Fibroblast of skin of left quadriceps (primary cell): ENCODE measurements at regions not wholly inside any gene's neighbourhood (a gene's known extent, or its start where the extent isn't known, plus 50 kb on each side); places are given as distances from the start of the nearest gene placed in this dataset.

ENCODE experiments used
- DNase-seq, 2 experiments: peaks; one replicate each; pipeline ENCODE4 v3.0.0-alpha.2; 2013; ENCODE audit warnings: low read depth in 2 of 2

DNA sequence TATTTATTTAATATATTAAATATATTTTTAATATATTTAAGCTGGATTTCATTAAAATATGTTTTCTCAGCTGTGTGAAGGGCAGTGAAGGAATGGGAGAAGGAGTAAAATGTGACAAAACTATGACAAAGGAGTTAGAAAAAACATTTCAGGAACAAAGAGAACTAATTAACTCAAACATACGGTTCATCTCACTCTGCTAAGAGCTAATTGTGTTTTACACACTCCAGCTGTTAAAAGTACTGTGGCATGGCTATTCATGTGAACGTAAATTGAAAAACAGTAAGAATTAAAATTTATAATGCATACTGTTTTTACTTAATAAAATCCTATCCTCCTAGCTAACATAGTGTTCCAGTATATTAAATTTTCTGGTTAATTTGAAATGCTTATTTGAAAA lies 262.5 kb upstream of the GNAI1 start:
- no peak for DNase-seq

DNA sequence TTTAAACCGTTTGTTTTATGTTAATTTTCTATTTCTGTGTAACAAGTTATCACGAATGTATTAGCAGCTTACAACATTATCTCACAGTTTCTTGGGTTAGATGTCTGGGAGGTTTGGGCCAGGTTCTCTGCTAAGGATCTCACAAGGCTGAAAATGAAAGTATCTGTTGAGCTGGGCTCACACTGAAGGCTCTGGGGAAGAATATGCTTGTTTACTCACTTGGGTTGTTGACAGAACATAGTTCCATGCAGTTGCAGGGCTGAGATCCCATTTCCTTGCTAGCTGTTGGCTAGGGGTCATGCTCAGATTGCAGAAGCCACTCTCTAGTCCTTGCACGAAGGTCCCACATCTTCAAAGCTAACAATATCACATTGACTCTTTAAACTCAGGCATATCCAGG lies 266.6 kb upstream of the GNAI1 start:
- no peak for DNase-seq

DNA sequence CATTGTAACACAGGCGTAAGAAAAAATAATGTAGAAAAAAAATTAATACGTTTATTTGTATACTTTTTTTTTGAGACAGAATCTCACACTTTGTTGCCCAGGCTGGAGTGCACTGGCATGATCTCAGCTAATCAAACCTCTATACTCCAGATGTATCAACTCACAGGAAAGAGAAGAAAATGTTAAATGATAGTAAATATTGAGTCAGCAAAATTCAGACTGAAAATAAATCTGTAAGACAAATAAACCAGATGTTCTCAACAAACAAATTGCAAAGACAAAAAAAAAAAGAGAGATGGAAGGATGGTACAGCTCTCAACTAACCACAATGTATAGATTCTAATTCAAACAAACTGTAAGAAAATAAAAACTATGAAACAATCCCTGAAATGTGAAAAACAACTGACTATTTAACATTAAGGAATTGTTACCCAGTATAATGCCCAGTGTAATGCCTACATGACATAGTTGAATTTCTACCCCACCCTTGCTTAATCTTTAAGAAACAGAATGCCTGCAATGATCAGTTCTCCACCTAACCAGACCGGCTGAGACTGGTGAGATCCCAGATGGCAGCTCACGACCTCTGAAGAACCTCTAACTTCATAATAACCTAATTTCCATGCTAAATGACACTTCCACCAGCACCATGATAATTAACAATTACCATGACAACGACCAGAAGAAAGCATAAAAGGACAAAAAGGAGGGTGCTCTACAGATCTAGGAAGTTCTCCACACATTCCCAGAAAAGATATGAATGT lies 272.0 kb upstream of the GNAI1 start:
- DNase-seq, result no peak

DNA sequence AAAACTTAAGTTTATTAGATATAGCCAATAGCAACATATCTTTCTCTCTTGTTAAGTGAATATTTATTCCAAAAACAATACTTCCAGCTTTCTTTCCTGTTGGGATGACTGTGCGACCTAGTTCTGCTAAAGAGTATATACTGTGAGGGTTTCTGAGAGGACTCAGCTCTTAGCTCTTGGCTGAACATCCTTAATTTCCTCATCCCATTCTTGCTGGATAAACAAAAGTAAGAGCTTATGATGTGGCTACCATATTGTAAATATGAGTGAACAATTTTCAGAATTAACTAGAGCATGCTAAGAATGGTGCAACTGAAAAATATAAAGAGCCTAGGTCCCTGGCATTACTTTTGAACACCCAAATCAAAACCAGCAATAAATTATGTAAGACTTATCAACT lies 279.5 kb upstream of the GNAI1 start:
- no peak for DNase-seq

DNA sequence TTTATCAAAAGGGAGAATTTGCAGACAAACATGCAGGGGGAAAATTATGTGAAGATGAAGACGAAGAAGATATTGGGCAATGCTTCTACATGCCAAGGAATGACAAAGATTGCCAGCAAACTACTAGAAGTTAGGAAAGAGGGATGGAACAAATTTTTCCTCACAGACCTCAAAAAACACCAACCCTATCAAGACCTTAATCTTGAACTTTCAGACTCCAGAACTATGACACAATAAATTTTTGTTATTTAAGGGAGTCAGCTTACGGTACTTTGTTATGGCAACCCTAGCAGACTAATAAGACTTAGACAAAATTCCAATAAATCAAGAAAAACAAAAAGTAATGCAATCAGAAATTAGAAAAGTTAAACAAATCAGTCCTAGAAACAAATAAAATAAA lies 280.0 kb upstream of the GNAI1 start:
- no peak for DNase-seq

DNA sequence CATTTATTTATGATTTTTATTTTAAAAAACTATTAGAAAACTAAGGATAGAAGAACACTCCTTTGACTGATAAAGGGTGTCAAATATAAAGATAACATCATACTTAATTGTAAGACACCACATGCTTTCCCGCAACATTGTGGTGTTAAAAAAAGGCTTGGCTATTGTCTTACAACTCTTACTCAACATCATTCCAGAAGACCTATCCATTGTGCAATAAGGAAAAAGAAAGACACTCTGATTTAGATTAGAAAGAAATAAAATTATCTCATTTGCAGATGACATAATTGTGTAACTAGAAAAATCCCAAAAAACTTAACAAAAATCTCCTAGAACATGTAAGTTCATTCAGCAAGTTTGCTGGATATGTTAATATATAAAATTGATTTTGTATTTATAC lies 296.7 kb upstream of the GNAI1 start:
- no peak for DNase-seq

DNA sequence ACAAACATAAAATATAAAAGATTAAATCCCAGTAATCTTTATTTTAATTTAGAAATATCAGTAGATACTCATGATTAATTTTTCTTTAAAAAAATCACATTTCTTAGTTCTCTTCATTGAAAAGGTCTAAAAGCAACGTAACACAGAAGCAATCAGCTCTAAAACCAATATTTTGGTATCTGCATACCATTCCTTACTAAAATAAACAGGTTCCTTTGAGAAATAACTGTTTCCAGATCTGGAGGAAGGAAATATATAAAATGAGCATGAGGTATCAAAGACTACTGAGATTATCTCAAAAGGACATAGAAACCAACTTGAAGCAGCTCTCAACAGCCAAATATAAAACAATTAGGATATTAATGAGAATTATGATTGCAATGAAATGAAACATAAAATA lies 301.0 kb upstream of the GNAI1 start:
- DNase-seq, result no peak

DNA sequence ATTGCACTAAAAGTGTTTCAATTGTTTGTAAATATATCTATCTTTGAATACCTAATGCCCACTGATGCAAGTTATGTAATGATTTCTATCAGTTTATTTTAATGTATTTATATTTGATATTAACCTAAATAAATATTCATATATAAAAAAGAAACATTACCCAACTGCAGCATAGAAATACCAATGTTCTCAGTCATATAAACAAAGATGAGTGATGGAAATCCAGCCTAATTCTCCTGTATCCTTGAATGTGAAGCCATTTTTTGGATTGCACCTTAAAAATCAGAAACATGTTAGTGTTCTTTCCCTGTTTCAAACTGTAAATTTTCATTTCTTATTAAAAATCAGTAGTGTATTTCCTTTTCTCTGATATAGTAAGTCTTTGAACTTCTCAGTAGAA lies 305.8 kb upstream of the GNAI1 start:
- no peak for DNase-seq

DNA sequence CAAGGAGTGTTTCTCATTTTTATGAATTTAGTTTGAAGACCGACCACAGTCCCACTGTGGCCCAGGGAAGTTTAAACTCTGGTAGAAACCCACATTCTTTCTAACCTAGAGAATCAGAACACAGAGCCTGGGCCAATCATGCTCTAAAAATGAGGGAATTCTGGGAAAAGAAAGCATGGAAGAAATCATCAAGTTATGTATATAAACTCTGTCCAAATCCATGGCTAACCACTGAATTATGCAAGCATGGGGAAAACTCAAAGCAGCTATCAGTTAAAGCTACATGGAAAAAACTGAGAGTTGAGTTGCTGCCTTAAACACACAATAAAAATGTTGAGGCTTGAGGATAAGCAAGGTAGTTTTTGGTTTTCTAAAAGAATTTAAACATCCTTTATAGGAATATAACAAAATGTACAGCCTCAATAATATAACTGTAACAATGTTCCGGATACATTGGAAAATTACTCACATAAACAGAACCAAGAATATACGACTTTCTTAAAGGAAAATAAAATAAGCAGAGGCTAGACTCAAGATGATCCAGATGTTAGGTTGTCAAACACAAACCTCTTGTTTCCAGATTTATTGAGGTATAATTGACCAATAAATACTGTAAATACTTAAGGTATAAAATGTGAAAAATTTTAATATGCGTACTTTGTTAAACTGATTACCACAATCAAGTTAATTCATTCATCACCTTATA lies 311.2 kb upstream of the GNAI1 start:
- peak; percentile 47 to 51 for DNase-seq

DNA sequence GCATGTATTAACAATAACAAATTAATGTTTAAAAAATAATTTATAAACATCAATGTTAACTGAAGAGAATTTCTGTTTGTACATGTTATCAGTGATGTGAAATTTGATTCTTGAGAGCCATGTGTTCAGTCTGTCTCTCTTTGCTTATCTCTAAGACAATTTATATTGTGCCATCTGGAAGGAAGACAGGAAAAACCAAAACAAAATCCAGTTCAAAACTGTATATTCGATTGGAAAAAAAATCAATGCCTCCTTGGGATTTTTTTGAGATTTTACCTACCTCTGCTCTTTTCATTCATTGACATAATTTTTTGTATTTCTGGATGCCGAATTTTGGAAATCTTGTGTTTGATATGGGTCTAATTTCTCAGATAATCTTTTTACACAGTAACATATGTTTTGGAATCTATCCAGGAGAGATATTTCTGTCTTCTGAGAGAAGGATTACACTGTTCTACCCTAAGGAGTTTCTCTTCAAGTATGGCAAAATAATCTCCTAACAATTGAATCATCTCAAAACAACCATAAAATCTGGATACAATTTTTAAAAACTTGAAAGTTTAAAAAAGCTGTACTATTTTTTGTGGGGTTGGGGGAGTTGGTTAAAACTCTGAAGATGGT lies 311.9 kb upstream of the GNAI1 start:
- peak in 1 of 2 experiments; percentile 6 for DNase-seq

DNA sequence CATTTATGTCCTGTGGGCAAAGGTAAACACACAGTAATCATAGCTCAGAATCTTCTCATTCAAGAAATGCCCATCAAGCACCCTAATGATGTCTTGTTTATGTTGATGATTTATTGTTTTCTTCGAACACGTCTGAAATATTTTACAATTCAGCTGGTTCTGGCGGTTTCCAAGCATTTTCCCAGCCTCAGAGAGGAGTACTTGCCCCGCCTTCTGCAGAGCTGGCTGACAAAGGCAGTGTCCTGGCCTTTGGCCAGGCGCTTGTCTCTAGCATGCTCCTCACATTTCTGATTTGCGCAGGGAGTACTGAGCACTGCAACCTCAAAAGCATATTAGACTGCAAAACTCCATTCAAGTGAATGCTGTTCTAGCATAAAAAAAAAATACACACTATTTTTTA lies 314.2 kb upstream of the GNAI1 start:
- peak; percentile 54 to 56 for DNase-seq

DNA sequence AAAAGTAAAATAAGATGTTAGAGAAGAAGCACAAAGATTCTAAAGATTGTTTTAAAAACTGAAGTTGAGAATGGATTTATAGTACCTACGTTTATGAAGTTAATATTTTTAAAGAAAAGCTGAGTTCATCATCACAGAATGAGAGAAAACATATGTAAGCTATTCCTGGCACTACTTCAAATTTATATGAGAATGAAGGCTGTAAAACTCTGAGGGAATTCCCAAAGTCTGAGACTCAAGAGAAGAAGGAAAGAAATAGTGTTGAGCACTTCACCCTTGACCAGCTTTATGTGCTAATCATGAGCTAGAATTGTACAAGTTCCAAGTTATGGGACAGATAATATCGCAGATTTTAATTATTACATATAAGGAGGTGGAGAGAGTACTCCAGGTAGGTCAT lies 323.7 kb upstream of the GNAI1 start:
- DNase-seq, result no peak

DNA sequence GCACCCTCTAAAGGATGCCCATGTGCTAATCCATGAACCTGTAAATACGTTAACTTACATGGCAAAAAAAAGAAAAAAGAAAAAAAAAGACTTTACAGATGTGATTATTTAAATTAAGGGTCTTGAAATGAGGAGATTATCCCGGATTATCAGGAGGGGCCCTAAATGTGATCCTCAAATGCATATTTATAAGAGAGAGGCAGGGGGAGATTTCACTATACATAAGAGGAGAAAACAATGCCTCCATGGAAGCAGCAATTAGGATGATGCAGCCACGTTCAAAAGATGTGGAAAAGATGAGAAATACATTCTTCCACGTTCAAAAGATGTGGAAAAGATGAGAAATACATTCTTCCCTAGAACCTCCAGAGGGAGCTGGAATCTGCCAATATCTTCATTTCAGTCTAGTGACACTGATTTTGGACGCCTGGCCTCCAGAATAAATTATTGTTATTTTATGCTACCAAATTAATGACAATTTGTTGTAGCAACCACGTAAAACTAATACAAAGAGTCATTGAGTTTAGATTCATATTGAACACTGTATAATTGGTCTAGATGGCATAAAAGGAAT lies 328.4 kb upstream of the GNAI1 start:
- DNase-seq, result no peak

DNA sequence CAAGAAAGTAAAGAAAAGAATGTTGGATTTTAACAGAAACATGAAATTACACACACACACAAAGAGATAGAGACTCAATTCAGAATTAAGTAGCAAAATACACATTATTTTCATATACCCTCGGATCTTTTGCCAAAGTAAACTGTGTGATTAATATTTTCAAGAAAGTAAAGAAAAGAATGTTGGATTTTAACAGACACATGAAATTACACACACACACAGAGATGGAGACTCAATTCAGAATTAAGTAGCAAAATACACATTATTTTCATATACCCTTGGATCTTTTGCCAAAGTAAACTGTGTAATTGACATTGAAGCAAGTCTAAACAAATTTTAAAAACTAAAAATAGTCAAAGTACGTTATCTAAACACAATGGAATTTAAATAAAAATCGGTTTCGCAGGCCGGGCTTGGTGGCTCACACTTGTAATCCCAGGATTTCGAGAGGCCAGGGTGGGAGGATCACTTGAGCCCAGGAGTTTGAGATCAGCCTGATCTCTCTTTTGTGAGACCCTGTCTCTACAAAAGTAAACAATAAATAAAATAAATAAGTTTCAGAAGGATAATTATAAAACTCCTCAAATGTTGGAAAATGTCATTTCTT lies 337.3 kb upstream of the MAGI2 start:
- DNase-seq, result no peak

DNA sequence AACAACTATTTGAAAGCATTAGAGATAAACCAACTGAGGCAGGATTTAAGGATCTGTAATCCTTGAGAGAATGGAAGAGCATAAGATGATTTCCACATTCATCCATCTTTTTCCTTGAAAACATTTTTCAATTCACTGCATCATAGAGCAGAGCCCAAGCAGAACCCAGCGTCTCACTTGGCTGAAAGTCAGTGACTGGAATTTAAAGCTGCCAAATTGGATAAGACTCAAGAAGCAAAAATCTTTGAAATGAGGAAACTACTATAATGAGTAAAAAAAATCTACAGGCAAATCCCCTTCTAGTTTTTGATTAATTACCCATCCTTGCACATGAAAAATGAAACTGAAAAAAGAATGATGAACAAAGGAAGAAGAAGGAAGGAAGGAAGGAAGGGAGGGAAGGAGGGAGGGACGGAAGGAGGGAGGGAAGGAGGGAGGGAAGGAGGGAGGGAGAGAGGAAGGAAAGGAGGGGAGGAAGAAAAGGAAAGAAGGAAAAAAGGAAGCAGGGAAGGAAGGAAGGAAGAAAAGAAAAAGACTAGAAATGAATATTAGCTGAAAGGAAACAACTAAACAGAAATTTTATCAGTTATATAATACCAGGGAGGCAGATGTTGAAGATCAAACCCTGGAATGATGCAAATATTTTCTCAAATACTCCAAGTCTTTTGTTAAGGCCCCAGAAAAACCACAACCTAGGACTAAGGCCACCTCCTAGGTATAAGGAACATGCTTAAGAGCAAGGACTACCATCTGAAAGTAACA lies 336.3 kb upstream of the MAGI2 start:
- DNase-seq, result peak; percentile 67 to 68

DNA sequence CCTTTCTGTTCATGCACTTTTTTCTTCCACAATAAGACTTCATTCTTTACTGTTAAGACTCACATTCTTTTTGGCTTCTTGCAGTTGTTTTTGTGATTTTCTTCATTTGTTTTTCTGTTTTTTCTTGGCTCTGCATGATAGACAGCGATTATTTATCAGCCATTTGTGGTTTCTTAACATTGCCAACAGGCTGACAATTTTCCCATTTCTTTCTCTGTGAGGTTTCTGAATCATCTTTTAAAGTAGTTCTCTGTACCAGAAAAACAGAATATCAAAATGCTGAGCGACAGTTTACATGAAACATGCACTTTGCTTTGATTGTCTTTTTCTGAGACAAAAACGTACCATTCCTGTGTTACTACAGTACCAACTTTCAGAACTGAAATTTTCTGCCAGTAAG lies 334.2 kb upstream of the MAGI2 start:
- no peak for DNase-seq

DNA sequence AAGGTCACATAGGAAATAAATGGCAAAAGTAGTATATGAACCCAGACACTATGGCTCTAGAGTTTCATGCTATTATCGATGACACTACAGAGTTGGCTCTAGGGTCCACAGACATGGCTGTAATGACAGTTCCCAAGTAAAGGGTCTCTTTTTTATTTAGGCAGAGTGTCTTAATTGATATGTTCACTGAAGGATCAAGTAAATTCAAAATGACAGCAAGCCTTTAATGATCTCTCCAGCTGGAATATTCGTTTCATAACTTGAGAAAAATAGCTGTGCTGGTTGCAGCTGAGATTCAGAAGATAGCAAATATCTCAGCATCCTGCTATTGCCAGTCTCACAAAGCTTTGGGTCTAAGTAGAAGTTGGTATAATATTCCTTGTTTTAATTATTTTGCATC lies 333.6 kb upstream of the MAGI2 start:
- DNase-seq, result no peak

DNA sequence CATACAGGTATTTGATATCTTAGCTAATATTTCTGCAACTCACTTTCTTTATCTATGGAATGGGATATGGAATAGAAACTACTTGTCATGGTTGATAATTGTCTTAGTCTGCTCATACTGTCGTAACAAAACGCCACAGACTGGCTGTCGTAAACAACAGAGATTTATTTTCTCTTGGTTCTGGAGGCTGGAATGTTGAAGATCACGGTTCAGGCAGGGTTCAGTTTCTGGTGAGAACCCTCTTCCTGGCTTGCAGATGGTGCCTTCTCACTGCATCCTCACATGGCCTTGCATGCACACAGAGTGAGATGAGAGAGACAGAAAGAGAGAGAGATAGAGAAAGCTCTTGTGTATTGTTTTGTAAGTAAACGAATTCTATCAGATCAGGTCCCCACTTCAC lies 332.7 kb upstream of the MAGI2 start:
- no peak for DNase-seq

DNA sequence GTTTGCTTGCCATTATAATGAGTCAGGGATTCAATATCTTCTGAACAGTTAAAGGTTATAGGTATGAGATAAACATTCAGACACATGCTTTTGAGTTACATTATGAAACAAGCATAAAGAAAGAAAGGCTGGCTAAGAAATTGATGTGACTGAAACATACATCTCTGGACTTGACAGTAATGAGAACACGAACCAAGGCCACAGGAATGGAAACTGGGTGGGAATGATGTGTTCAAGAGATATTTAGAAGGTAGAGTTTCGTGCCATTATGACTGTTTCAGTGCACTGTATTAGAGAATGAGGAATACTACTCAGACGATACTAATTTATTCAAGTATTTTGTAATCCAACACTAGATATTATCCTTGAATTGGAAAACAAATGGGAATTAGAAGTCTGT lies 332.1 kb upstream of the MAGI2 start:
- no peak for DNase-seq

DNA sequence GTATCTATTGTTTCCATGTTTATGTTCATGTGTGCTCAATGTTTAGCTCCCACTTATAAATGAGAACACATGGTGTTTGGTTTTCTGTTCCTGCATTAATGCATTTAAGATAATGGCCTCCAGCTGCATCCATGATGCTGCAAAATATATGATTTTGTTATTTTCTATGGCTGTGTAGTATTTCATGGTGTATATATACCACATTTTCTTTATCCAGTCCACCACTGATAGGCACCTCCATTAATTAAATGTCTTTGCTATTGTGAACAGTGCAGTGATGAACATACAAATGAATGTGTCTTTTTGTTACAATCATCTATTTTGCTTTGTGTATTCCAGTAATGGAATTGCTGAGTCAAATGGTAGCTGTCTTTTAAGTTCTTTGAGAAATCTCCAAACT lies 329.4 kb upstream of the MAGI2 start:
- DNase-seq, result no peak

DNA sequence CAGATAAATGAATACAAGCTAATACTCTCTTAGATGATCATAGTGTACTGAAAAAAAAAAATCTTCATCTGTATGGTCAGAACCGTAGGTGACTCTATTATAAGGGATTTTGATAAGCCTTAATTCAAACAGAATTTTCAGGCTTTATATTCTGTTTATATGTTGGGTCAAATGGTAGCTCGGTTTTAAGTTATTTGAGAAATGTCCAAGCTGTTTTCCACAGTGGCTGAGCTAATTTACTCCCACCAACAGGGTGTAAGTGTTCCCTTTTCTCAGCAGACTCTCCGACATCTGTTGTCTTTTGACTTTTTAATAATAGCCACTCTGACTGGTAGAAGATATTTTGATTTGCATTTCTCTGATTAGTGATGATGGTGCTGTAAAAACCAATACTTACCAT lies 328.8 kb upstream of the MAGI2 start:
- DNase-seq, result no peak

DNA sequence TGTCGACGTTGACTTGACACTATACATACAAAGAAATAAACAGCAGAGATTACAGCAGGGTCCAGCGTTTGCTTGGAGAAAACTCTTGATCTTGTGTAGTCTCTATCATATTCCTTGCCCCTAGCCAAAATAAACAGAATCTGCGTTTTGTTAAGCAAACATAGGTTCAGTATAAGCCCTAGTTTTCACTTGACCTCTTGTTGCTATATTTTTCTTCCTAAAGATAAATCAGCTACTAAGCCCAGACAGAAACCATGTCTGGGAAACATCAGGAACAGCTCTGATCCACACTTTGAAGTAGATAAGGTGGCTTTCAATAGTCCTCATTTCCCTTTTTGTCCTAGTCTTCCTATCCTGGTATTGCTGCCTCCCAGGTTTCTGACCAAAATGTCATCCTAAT lies 328.2 kb upstream of the MAGI2 start:
- no peak for DNase-seq
